HFFc6 (cell line): ENCODE measurements at regions not wholly inside any gene's neighbourhood (a gene's known extent, or its start where the extent isn't known, plus 50 kb on each side); places are given as distances from the start of the nearest gene placed in this dataset.

Experiments used
- DNase-seq: peaks from one replicate; pipeline ENCODE4 v3.0.0-alpha.2; 2018
- H3K27ac Mint-ChIP-seq: 2 replicates; pipeline ENCODE4 v1.8.0; 2020; ENCODE audit warnings: mild to moderate bottlenecking, mixed read lengths
- H3K27me3 Mint-ChIP-seq: 2 replicates; pipeline ENCODE4 v1.8.0; 2021; ENCODE audit warnings: mild to moderate bottlenecking, moderate library complexity, mixed read lengths; ENCODE audit not compliant: insufficient read depth
- H3K36me3 Mint-ChIP-seq: 2 replicates; pipeline ENCODE4 v1.8.0; 2021; ENCODE audit warnings: low read depth, mixed read lengths
- H3K4me1 Mint-ChIP-seq: 2 replicates; pipeline ENCODE4 v1.8.0; 2020; ENCODE audit warnings: low read depth, mixed read lengths
- H3K4me3 Mint-ChIP-seq: 2 replicates; pipeline ENCODE4 v1.8.0; 2020; ENCODE audit warnings: mild to moderate bottlenecking, moderate library complexity, mixed read lengths
- H3K9me3 Mint-ChIP-seq: 2 replicates; pipeline ENCODE4 v1.8.0; 2020; ENCODE audit warnings: mild to moderate bottlenecking, mixed read lengths
- CTCF ChIP-seq: fragments of 200-600 bp; sonication (generic); IDR thresholded peaks from 2 replicates; pipeline ENCODE4 v1.5.0; 2021; ENCODE audit warnings: antibody characterized with exemption, mild to moderate bottlenecking

GRCh38 chr14:82500222-82500621 lies 966.6 kb upstream of the SEL1L start:
- no peak overlapping the region for H3K4me3 Mint-ChIP-seq
- H3K36me3 Mint-ChIP-seq: no peaks in the 10 kb centered on the region; the same call in 1 of the 2 replicates
- peaks cover 39% of the 10 kb centered on the region for H3K9me3 Mint-ChIP-seq
- no peaks in the 10 kb centered on the region for H3K4me1 Mint-ChIP-seq
- no peak for TF ChIP-seq CTCF
- DNase-seq: no peak
- no peak overlapping the region for H3K27ac Mint-ChIP-seq
- no peaks in the 10 kb centered on the region for H3K27me3 Mint-ChIP-seq

- Mint-ChIP-seq H3K36me3 (no peaks in the 10 kb centered on the region; the same call in 1 of the 2 replicates), H3K4me1 (no peaks in the 10 kb centered on the region), H3K4me3 (no peak overlapping the region), H3K27ac (no peak overlapping the region), H3K27me3 (no peaks in the 10 kb centered on the region), H3K9me3 (peaks cover 36% of the 10 kb centered on the region)
- no peak for DNase-seq
- TF ChIP-seq CTCF: no peak
Observed at GRCh38 chr14:82501554-82501953, 967.9 kb upstream of the SEL1L start.

- no peaks in the 10 kb centered on the region for H3K4me1 Mint-ChIP-seq
- no peak for DNase-seq
- H3K4me3 Mint-ChIP-seq: no peak overlapping the region
- no peaks in the 10 kb centered on the region for H3K27me3 Mint-ChIP-seq
- no peaks in the 10 kb centered on the region; the same call in 1 of the 2 replicates for H3K36me3 Mint-ChIP-seq
- H3K9me3 Mint-ChIP-seq: peaks cover 38% of the 10 kb centered on the region
- no peak for TF ChIP-seq CTCF
- H3K27ac Mint-ChIP-seq: no peak overlapping the region
Observed at GRCh38 chr14:82502043-82502442, 968.4 kb upstream of the SEL1L start.

- no peaks in the 10 kb centered on the region for H3K4me1 Mint-ChIP-seq
- H3K9me3 Mint-ChIP-seq: peaks cover 49% of the 10 kb centered on the region
- H3K4me3 Mint-ChIP-seq: no peak overlapping the region
- DNase-seq: no peak
- no peaks in the 10 kb centered on the region; the same call in 1 of the 2 replicates for H3K36me3 Mint-ChIP-seq
- H3K27me3 Mint-ChIP-seq: no peaks in the 10 kb centered on the region
- H3K27ac Mint-ChIP-seq: no peak overlapping the region
- no peak for TF ChIP-seq CTCF
Observed at GRCh38 chr14:82504894-82505293, 971.2 kb upstream of the SEL1L start.

GRCh38 chr14:82510007-82510406 lies 976.4 kb upstream of the SEL1L start:
- Mint-ChIP-seq H3K27me3 (no peaks in the 10 kb centered on the region), H3K36me3 (no peaks in the 10 kb centered on the region), H3K9me3 (peaks cover 34% of the 10 kb centered on the region), H3K27ac (no peak overlapping the region), H3K4me3 (no peak overlapping the region), H3K4me1 (no peaks in the 10 kb centered on the region)
- no peak for TF ChIP-seq CTCF
- no peak for DNase-seq

GRCh38 chr14:82511399-82511798 lies 977.7 kb upstream of the SEL1L start:
- H3K27ac Mint-ChIP-seq: no peak overlapping the region
- H3K9me3 Mint-ChIP-seq: peaks cover 32% of the 10 kb centered on the region
- TF ChIP-seq CTCF: no peak
- DNase-seq: no peak
- no peak overlapping the region for H3K4me3 Mint-ChIP-seq
- H3K4me1 Mint-ChIP-seq: no peaks in the 10 kb centered on the region
- no peaks in the 10 kb centered on the region for H3K27me3 Mint-ChIP-seq
- no peaks in the 10 kb centered on the region for H3K36me3 Mint-ChIP-seq
